ENCODE measurements at regions not wholly inside any gene's neighbourhood (a gene's known extent, or its start where the extent isn't known, plus 50 kb on each side); places are given as distances from the start of the nearest gene placed in this dataset.

DNA sequence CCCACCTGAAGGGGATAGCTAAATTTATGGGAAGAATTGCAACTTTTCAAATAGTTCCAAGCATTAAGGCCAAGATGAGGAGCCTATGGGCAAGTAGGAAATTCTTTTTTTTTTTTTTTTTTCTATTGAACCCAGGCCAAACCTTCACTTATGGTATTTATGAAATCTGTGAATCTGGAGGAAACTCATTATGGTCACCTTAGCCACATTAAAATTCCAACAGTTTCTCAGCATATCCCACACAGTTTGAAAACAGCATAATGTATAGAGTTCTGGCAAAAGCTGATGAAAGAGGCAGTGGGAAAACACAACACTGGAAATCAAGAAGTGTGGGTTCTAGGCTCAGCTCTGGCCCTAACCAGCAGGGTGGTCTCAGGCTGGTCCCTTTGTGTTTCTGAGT lies 236.9 kb downstream of the PTEN start (continued):
- TF ChIP-seq, protein P1, sequence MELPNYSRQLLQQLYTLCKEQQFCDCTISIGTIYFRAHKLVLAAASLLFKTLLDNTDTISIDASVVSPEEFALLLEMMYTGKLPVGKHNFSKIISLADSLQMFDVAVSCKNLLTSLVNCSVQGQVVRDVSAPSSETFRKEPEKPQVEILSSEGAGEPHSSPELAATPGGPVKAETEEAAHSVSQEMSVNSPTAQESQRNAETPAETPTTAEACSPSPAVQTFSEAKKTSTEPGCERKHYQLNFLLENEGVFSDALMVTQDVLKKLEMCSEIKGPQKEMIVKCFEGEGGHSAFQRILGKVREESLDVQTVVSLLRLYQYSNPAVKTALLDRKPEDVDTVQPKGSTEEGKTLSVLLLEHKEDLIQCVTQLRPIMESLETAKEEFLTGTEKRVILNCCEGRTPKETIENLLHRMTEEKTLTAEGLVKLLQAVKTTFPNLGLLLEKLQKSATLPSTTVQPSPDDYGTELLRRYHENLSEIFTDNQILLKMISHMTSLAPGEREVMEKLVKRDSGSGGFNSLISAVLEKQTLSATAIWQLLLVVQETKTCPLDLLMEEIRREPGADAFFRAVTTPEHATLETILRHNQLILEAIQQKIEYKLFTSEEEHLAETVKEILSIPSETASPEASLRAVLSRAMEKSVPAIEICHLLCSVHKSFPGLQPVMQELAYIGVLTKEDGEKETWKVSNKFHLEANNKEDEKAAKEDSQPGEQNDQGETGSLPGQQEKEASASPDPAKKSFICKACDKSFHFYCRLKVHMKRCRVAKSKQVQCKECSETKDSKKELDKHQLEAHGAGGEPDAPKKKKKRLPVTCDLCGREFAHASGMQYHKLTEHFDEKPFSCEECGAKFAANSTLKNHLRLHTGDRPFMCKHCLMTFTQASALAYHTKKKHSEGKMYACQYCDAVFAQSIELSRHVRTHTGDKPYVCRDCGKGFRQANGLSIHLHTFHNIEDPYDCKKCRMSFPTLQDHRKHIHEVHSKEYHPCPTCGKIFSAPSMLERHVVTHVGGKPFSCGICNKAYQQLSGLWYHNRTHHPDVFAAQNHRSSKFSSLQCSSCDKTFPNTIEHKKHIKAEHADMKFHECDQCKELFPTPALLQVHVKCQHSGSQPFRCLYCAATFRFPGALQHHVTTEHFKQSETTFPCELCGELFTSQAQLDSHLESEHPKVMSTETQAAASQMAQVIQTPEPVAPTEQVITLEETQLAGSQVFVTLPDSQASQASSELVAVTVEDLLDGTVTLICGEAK (IDR thresholded peaks at IDR 0.05; ENCODE audit: borderline replicate concordance): no peak
- TF ChIP-seq HCFC1 (IDR thresholded peaks at IDR 0.05; ENCODE audit: low read length): no peak
- no peak for TF ChIP-seq BMI1 (IDR thresholded peaks at IDR 0.05; ENCODE audit: borderline replicate concordance)
- TF ChIP-seq POLR2AphosphoS2 (IDR thresholded peaks at IDR 0.05; ENCODE audit: low read depth, low read length): no peak
- TF ChIP-seq KAT2A (conservative IDR thresholded peaks at IDR 0.05; ENCODE audit: control insufficient read depth, low read depth, low read length): no peak

DNA sequence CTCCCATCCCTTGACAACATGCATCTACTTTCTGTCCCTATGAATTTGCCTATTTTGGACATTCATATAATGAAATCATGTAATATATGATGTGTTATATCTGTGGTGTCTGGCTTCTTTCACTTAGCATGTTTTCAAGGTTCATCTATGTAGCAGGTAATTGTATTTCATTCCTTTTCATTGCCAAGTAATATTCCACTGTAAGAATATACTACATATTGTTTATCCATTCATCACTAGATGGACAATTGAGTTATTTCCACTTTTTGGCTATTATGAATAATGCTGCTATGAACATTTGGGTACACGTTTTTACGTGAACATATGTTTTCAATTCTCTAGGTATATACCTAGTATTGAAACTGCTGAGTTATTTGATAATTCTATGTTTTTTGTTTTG lies 238.2 kb downstream of the PTEN start:
- Histone ChIP-seq H3K9me3 (replicated peaks; ENCODE audit: control insufficient read depth, insufficient read depth, low read length) (no peaks in the 10 kb centered on the region), H3K79me2 (ENCODE audit: control insufficient read depth, insufficient read depth, low read length) (no peaks in the 10 kb centered on the region), H3K27me3 (replicated peaks in 1 of 2; ENCODE audit: control insufficient read depth in 2 of 2, insufficient read depth in 2 of 2, low read length in 1 of 2) (no peaks in the 10 kb centered on the region), H4K20me1 (ENCODE audit: control insufficient read depth, insufficient read depth) (no peaks in the 10 kb centered on the region), H3K36me3 (ENCODE audit: control insufficient read depth in 2 of 2, insufficient read depth in 2 of 2, low read length in 1 of 2) (no peaks in the 10 kb centered on the region), H3K4me3 (no peak overlapping the region), H3K9ac (ENCODE audit: control insufficient read depth, insufficient read depth, low read length) (no peak overlapping the region), H2AFZ (ENCODE audit: control insufficient read depth, low read depth, low read length) (no peak overlapping the region), H3K4me1 (ENCODE audit: control insufficient read depth, insufficient read depth, low read length) (peaks cover 30% of the 10 kb centered on the region), H3K27ac (ENCODE audit: control insufficient read depth, insufficient read depth) (no peak overlapping the region), H3K4me2 (ENCODE audit: control insufficient read depth, insufficient read depth) (no peak overlapping the region)
- FAIRE-seq (no peak), ATAC-seq (no peak), DNase-seq (ENCODE audit: low read depth, low spot score) (no peak)
- intact Hi-C loops (cut with micrococcal nuclease; ENCODE audit: unreplicated experiment) (no loop called here), in situ Hi-C loops (cut with MboI) (no loop called here)
- ChIA-PET SMC1A (ENCODE audit: uncharacterized antibody, unreplicated experiment) (interaction anchor here (0.6 to 13.1 kb wide), 3 partner anchors 8 to 22 kb away, joined by 3 to 210 read pairs (median 15); no protein-coding TSS in a partner anchor), POLR2A (no interaction called here), RAD21 (ENCODE audit: unreplicated experiment) (interaction anchor here (1.6 kb wide), 1 partner anchor 10 kb away, joined by 7 read pairs; no protein-coding TSS in a partner anchor), CTCF (interaction anchor here (2.2 kb wide), 1 partner anchor 286 kb away, joined by 6 read pairs; no protein-coding TSS in a partner anchor)
- no peak for TF ChIP-seq CEBPB (IDR thresholded peaks at IDR 0.05; ENCODE audit: borderline replicate concordance in 1 of 2, low read depth in 2 of 2, low read length in 2 of 2)
- no peak for TF ChIP-seq POLR2AphosphoS5 (IDR thresholded peaks at IDR 0.05; ENCODE audit: low read length)
- TF ChIP-seq RAD21 (IDR thresholded peaks at IDR 0.05; ENCODE audit: insufficient read depth, low read depth, low read length): no peak
- TF ChIP-seq ZNF384 (IDR thresholded peaks at IDR 0.05; ENCODE audit: borderline replicate concordance, low read depth, low read length): no peak
- no peak for TF ChIP-seq IRF4 (IDR thresholded peaks at IDR 0.05; ENCODE audit: low read depth, low read length)
- no peak for TF ChIP-seq WRNIP1 (IDR thresholded peaks at IDR 0.05; ENCODE audit: borderline replicate concordance, low read depth, low read length)
- no peak for TF ChIP-seq MYB (IDR thresholded peaks at IDR 0.05; ENCODE audit: borderline replicate concordance, low read depth, low read length)
- TF ChIP-seq POU2F2 (IDR thresholded peaks at IDR 0.05; ENCODE audit: borderline replicate concordance, low read depth, low read length): no peak
- WGBS (ENCODE audit: insufficient coverage, insufficient replicate concordance, low lambda C conversion rate, missing lambda C conversion rate): 97% methylated on average over 2 of the region's 2 CpGs
- no TSS peak for BruUV-seq (replicated peaks)

Measured in GM12878 (cell line).